ENCODE measurements at regions not wholly inside any gene's neighbourhood (a gene's known extent, or its start where the extent isn't known, plus 50 kb on each side); places are given as distances from the start of the nearest gene placed in this dataset.

DNA sequence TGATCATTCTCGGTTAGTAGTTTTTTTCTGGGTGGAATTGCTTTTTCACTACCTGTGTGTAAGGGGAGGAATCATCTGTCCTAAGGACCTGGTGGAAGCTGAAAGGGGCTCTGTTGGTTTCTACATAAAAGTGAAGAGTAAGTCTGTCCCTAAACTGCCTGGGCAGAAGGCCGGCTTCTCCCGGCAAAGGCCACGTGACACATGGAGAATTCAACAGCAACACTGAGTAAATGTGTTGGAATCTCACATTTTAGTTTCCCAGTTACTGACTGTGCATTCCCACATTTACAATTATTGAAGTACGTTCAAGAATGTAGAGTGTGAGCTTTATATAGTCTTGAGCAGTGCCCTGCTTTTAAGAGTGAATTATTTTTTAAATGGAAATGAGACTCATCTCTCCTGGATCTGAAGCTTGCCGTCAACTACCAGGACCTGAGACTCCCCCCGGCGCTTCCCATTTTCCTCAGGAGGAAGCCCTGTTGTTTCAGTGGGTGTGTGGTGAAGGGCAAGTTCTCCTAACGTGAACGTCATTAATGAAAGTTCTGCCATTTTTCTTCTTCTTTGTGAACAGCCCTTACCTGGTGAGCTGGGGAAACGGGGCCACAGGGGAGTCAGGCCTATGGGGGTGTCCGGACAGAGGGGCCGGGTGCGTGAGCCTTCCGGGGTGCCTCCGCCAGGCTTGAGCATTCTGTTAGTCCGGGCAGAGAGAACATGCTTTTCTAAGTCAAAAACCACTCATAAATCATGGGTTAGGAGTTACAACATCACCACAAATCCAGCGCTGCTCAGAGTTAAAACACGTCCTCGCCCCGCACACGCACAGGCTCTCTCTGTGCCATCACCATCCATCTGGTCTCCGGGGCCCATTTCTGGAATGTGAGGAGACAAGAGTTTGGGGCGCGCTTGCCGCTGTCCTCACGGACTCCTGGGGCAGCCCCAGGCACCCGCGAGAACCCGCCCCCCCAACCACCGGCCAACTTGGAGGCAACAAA lies 56.6 kb upstream of the SMOC2 start:
- no peak for DNase-seq

DNA sequence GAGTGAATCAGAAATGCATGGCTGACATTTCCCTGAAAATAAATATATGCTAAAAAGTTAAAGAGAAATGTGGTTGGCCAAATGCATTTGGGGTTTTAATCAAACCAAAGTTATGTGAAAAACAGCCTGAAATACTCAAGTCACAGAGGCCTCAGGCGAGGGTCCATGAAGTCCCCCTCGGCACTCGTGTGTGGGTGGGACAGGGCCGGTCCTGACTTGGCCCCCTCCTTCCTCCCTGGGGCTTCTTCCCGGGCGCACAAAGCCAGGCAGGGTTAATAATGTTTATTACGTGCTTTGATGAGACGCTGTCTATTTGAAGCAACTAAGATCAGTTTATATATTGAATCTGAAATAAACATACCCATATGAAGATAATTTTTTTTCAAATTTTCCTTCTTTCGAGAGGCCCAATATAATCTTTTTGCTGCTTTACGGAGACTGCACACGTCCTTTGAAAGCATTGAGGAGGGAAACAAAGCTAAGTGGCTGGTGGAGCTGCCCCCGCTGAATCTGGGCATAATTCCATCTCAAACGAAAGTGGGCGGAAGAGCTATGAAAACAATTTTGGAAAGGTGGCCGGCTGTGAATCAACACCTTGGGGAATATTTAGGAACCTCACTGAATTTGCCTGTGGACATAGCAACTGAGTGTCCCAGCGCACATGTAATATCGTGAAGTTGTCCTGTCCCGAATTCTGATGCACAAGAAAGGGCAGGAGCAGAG lies 55.8 kb upstream of the SMOC2 start:
- DNase-seq, result no peak

DNA sequence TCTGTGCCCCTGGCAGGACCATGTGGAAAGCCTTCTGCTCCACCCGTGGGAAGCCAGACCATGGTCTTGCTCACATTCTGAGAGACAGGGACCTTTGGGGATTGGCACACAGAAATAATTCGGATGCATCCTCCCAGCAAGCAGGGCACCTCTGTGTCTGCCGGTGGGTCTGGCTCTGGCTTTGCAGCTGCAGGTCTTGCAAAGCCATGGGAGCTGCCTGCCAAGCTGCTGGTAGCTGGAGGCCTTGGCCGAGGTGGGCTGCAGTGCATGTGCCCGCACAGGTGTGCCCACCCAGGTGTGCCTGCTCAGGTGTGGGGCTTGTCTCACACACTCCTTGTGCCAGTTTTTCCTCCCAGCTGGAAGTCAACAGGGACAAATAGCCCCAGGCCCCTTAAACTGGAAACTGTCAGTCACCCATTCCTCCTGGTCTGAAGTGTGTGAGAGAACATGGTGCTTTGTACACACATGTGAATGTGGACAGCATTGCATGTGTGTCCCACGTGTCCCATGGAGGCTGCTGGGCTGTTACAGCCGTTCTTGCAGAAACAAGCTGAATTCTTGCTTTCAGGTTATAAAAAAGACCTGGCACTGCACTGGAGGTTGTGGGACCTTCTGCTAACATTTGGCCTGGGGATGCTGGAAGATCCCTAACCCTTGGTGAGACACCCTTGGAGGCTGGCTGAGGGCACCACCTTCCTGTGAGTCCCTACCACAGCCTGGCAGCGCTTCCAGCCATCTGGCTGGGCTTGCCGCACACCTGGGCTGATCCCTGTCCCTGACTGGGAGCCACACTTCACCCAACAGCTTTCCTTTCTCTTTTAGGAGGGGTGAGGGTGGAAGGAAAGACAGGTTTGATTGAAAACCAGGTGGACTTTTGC lies 54.9 kb upstream of the SMOC2 start:
- no peak for DNase-seq

DNA sequence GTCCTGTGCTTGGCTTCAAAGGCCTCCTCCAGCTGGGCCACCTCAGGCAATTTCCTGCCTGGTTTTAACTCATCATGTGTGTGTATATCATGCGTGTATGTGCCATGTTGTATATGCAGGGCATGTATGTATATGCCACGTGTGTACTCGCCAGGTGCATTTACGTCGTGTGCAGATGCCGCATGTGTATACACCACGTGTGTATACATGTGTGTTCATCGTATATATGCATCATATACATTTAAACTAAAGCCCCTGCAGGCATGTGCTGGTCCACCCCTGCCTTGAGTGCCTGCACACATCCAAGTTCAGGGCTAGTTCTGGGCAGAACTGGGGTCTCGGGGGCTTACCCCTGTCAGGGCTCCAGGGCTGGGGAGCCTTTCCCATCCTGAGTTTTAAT lies 54.0 kb upstream of the SMOC2 start:
- no peak for DNase-seq

DNA sequence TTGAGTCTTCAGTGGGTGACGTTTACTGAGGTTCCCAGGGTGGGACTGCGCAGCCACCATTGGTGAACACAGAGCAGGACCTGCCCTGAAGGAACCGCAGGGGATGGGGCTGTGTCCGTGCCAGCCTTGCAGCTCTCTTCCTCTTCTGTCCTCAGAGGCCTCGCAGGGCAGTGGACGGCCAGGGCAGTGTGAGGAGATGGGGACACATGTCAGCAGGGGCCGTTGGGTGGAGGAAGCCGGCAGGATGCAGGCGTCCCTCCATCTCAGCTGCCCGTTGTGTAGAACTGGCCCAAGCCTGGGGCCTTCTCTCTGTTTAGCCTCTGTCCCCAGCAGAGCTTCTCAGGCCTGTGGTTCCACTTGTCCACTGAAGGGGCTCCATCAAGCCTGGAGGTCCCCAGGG lies 53.6 kb upstream of the SMOC2 start:
- DNase-seq, result no peak

DNA sequence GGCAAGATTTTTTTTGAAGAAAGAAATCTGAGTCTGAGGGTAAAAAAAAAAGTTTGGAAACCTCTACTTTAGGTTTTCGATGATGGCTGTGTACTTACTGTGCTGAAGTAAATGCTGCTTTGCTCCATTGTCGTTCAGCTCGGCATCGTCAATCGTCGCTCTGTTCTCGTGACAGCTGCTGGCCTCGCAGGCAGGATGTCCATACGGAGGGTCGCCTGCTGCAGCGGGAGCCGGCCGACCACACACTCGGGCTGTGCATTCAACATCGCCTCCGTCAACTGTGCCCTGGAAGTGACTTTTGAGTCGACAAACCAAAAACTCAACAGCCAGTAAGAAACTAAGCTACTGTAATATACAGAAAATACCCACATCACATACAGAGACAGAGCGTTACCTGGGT lies 53.1 kb upstream of the SMOC2 start:
- DNase-seq, result no peak

DNA sequence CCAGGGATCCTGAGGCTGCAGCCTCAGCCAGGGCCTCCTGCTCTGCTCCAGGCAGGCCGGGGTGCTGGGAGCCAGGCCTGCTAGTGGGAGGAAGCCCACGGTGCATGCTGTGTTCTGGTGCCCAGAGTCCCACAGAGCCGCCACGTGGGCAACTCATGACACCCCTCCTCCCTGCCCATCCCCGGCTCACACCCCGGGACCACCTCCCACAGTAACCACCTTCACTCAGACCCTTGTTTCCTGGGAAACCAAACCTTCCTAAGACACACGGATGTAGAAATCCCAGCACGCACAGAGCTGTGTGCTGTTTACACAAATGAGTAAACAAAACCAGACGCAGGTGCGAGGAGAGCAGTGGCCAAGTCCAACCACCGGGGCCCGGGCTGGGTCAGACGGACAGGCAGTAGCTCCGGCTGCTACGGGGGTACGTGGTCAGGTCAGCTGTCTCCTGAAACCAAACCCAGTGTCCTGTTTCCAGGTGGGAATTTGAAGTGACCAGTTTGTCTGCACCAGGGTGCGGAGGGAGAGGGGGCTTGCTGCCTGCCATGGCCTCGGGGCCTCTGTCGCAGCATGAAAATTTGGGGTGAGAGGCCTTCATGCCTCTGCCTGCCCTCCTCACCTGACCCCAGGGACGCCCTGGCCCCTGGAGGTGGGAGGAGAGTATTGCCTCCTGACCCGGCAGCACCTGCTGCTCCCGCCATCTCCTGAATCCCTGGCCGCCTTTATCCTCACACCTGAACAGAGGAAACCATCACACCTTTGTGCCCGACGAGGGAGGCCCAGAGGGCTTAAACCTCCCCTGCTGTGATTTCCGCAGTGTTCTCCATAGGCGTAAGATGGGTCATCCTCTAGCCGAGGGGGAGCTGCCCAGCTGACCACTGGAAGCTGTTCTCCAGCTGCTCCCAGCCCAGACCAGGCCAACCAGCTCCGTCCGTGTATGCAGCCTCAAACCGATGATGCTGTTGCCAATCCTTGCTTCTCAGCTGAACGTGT lies 52.0 kb upstream of the SMOC2 start:
- no peak for DNase-seq

DNA sequence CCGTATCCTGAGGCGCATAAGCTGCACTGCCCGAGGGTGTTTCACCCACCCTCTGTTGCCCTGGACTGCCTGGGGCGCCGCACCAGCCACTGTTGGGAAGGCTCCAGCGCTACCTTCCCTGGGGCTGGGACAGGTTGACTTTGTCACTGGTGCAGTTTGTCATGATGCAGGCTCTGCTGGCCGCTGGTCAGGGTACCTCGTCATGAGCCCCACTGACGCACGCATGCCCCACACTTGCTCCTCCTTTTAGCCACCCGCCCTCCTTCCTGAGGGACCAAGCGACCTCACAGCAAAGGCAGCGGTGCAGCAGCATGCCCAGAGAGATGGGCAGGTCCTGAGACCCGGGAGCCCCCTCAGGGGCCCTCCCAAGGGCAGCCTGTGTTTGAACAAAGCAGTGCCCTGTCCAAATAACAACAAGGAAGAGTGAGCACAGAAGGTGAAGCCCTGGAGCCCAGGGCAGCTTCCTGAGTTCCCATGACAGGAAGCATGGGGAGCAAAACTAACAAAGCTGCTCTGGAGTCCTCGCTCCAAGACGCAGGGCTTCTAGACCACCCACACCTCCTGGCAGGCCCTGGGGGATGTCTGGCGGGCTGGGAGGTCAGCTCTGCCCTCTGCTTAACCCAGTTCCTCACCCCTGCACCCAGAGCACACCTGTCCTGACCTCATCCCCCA lies 50.1 kb upstream of the SMOC2 start:
- DNase-seq, result no peak

Data from activated T-cell treated with anti-CD3 and anti-CD28 coated beads, Interleukin-2, amount 50 U/mL, for 48 hours (primary cell).